Dedifferentiated amniotic fluid mesenchymal stem cell (primary cell): ENCODE measurements at regions not wholly inside any gene's neighbourhood (a gene's known extent, or its start where the extent isn't known, plus 50 kb on each side); places are given as distances from the start of the nearest gene placed in this dataset.

Experiments
- DNase-seq: peaks from one replicate; pipeline ENCODE4 v3.0.0-alpha.2; 2016; ENCODE audit errors: extremely low spot score

GRCh38 chr2:34416856-34417255, 817.8 kb upstream of the FAM98A start:
- DNase-seq, result no peak

DNA sequence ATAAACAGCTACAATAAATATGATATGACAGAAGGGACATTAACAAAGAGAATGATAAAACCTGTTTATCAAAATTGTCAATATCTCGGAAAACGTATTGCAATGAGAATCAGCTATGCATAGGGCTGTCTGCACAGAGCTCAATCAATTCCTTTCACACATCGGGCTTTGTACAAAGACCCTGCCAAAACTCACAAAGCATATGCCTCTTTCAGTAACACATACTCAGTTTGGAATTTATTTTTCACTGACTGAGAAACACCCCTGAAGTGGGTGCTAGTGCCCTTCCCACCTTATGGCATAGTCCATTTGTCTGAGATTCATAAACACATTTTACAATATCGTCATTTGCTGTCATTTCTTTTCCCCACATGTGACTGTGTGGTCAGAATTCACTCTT, 815.8 kb upstream of the FAM98A start:
- DNase-seq, result no peak

GRCh38 chr2:34408100-34408499, 809.0 kb upstream of the FAM98A start:
- DNase-seq, result no peak

DNA sequence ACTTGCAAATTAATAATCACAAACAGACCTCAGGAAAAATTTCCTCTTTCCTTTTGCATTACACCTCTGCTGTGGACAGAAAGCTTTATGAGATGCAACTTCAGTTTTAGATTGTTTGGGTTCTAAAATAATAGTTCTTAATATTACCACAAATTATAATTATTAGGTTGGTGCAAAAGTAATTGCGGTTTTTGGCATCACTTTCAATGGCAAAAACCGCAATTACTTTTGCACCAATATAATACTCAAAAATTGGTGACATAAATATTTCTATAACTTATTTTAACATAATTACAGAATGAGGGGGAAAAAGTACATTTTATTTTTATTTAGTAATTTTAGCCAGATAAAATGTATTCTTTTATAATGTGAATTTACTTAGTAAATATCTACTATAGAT, 804.4 kb upstream of the FAM98A start:
- no peak for DNase-seq

- DNase-seq, result no peak
Measured at GRCh38 chr2:34402376-34402775, 803.3 kb upstream of the FAM98A start.

GRCh38 chr2:34401186-34401585, 802.1 kb upstream of the FAM98A start:
- no peak for DNase-seq

DNA sequence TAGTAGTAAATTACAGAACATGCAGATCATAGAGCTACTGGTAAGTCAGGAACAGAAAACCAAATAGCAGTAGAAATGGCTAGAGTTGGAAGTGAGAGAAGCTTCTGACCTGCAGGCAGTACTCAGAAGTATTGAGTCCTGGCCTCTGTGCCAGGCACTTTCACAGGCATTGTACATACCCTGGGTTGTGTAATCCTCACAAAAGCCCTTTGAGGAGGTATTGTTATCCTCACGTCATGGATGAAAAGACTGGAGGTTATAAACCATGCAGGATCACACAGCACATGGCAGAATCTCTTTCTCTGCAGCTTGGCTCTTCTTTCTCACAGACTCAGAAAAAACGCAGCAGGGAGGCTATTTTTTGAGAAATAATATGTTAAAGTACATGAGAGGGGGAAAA, 789.3 kb upstream of the FAM98A start:
- DNase-seq, result no peak

GRCh38 chr2:34387536-34387935, 788.4 kb upstream of the FAM98A start:
- no peak for DNase-seq

DNA sequence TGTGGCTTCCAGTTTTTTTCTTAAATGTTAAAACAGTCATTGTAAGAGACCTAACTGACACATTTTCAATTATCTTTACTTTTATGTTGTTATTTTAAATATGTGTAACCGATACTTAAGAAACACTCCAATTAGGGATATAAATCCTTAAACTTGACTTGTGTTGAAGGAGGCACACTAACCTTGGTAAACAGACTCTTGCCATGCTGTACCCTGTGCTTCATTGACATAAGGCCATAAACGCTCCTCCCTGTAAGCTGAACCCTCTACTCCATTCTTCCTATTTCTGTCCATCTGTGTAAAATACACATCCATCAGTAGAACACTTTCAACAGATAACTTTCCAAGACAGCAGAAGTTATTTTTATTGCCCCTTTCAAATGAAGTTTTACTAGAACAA, 780.5 kb upstream of the FAM98A start:
- DNase-seq, result no peak

- no peak for DNase-seq
Measured at GRCh38 chr2:34373586-34374233, 774.6 kb upstream of the FAM98A start.

- no peak for DNase-seq
Measured at GRCh38 chr2:34372967-34373366, 773.9 kb upstream of the FAM98A start.

GRCh38 chr2:34371711-34372110, 772.6 kb upstream of the FAM98A start:
- no peak for DNase-seq

DNA sequence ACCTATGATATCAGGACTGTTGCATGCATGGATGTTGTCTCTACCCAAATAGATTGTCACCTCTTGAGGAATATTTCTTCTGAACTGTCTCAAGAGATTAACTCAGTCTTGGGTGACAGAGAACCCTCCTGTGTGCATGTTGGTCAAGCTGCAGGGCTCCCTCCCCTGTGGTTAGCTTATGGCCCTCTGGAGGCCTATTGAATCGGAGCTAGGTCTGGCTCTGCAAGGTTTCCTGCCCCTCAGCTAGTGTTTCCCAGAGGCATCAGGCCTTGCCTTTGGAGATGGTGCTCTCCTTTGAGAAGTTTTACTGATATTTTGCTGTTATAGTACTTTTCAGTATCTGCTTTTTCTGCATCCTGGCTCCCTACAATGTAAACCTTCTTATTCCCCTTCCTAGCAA, 769.2 kb upstream of the FAM98A start:
- no peak for DNase-seq

- no peak for DNase-seq
Measured at GRCh38 chr2:34365932-34366331, 766.8 kb upstream of the FAM98A start.

DNA sequence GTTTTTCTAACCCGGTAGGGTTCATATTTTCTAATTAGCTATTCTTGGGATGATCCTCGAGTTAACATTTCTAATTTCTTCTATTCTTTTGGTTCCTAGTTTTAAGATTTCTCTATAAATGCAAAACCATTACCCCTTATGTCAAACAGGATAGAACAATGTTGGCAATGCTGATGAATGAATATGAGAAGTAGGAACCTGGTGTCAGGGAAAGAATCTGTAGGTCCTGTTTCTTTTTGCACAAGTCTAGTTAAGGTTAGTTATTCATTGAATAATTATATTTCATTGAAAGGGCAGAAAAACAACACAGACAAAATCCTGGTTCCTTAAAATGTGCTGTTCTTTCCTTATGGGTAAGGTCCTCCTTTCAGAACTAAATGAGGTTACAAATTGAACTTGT, 766.4 kb upstream of the FAM98A start:
- DNase-seq, result no peak

- no peak for DNase-seq
Measured at GRCh38 chr2:34353509-34354113, 754.5 kb upstream of the FAM98A start.

DNA sequence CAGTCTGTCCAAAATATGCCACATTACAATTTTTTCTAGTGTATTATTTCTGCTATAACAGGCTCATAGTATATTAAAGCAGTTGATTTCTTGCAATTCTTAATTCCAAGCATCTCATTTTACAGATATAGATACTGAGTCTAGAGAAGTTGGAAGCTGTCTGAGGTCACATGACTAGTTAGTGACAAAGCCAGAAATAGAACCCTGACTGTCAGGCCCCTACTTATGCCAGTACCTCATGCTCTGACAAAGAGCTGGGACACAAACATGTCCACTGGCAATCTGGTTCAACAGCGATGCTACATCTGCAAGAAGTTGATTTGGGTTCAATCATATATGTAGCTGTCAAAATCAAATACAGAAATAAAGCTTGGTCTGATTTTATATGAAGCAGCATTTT, 750.4 kb upstream of the FAM98A start:
- no peak for DNase-seq

GRCh38 chr2:34345030-34345429, 745.9 kb upstream of the FAM98A start:
- DNase-seq, result no peak

GRCh38 chr2:34340307-34340706, 741.2 kb upstream of the FAM98A start:
- no peak for DNase-seq

GRCh38 chr2:34337735-34338134, 738.6 kb upstream of the FAM98A start:
- DNase-seq, result no peak

DNA sequence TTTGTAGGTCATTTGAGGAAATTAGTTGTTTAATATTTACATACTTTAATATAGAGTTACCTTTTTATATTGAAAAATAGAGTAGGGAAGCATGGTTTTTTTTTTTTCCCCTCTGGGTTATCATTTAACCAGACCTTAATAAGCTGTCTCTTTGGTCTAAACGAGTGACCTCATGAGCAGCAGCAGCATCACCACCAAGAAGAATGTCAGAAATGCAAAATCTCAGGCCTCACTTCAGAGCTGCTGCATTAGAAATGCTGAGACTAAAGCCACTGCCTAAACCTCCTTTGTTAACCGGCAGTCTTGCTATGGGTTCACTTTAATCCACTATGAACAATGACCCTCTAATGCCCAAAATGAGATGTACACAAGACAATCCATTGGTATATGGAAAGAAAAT, 733.7 kb upstream of the FAM98A start:
- DNase-seq, result no peak

DNA sequence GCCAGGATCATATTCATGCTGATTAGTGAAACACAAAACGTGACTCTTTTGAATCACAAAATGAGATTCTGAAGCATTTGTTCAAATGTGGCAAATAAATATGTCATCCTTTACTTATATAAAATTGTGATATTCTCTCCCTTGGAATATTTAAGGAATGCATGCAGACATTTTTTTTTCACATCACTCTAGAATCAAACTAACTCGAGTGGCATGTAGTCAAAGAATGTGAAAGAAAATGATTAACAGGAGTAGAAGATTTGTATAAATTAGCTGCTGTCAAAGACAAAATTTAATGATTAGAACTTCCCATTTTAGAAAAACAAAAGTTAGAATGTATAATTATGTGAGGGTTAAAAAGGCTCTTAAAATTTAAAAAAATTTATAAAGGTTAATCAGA, 721.0 kb upstream of the FAM98A start:
- no peak for DNase-seq

GRCh38 chr2:34317797-34318196, 718.7 kb upstream of the FAM98A start:
- DNase-seq, result no peak

GRCh38 chr2:34316788-34317187, 717.7 kb upstream of the FAM98A start:
- no peak for DNase-seq
